Keratinocyte (primary cell): ENCODE measurements at regions not wholly inside any gene's neighbourhood (a gene's known extent, or its start where the extent isn't known, plus 50 kb on each side); places are given as distances from the start of the nearest gene placed in this dataset.

ENCODE experiments used
- DNase-seq: peaks from one replicate; pipeline ENCODE4 v3.0.0-alpha.2; 2011; ENCODE audit warnings: low read depth, missing footprints, low spot score
- FAIRE-seq: peaks from 2 replicates; lab custom pipeline; 2011; peaks lifted over from hg19 to GRCh38; lab: Jason Lieb, UNC
- H2AFZ ChIP-seq: 2 replicates; pipeline ENCODE4 v1.6.0; 2012; ENCODE audit warnings: low read length, control low read depth, inconsistent platforms; ENCODE audit not compliant: control insufficient read depth
- H3K27ac ChIP-seq: 2 replicates; pipeline ENCODE4 v1.5.1; 2011; ENCODE audit warnings: low read length; ENCODE audit not compliant: control insufficient read depth, insufficient read depth
- H3K27me3 ChIP-seq: 3 replicates; pipeline ENCODE4 v1.6.0; 2011; ENCODE audit warnings: low read length; ENCODE audit not compliant: control insufficient read depth, insufficient read depth; ENCODE audit errors: extremely low read depth
- H3K36me3 ChIP-seq, 2 experiments: 2 replicates in 1 of 2; 3 replicates in 1 of 2; pipeline ENCODE4 v1.5.1; 2011; ENCODE audit warnings: low read length in 2 of 2, mild to moderate bottlenecking in 1 of 2; ENCODE audit not compliant: control insufficient read depth in 2 of 2, insufficient read depth in 2 of 2; ENCODE audit errors: extremely low read depth in 1 of 2
- H3K4me1 ChIP-seq: 3 replicates; pipeline ENCODE4 v1.5.1; 2011; ENCODE audit warnings: low read length; ENCODE audit not compliant: control insufficient read depth, insufficient read depth; ENCODE audit errors: extremely low read depth
- H3K4me2 ChIP-seq: 3 replicates; pipeline ENCODE4 v1.6.0; 2011; ENCODE audit warnings: low read depth, low read length; ENCODE audit not compliant: control insufficient read depth, insufficient read depth; ENCODE audit errors: extremely low read depth
- H3K4me3 ChIP-seq, 3 experiments: fragments of 200-600 bp in 1 of 3; sonication (generic) in 1 of 3; 2 replicates in 2 of 3; 3 replicates in 1 of 3; pipeline ENCODE4 v1.5.1; 2011 to 2016; ENCODE audit warnings: low read length in 3 of 3, mild to moderate bottlenecking in 3 of 3, control low read depth in 2 of 3, inconsistent platforms in 1 of 3, low read depth in 1 of 3, mixed read lengths in 1 of 3, mixed run types in 1 of 3, moderate library complexity in 1 of 3; ENCODE audit not compliant: control insufficient read depth in 2 of 3, insufficient read depth in 2 of 3; ENCODE audit errors: extremely low read depth in 1 of 3
- H3K79me2 ChIP-seq: 2 replicates; pipeline ENCODE4 v1.6.0; 2012; ENCODE audit warnings: low read length; ENCODE audit not compliant: control insufficient read depth, insufficient read depth
- H3K9ac ChIP-seq: 3 replicates; pipeline ENCODE4 v1.6.0; 2011; ENCODE audit warnings: low read length; ENCODE audit not compliant: control insufficient read depth, insufficient read depth; ENCODE audit errors: extremely low read depth
- H3K9me1 ChIP-seq: 3 replicates; pipeline ENCODE4 v1.6.0; 2011; ENCODE audit warnings: low read length; ENCODE audit not compliant: control insufficient read depth, insufficient read depth; ENCODE audit errors: extremely low read depth
- H3K9me3 ChIP-seq: 2 replicates; pipeline ENCODE4 v1.5.1; 2012; ENCODE audit warnings: low read depth, low read length; ENCODE audit not compliant: control insufficient read depth
- H4K20me1 ChIP-seq: 3 replicates; pipeline ENCODE4 v1.6.0; 2011; ENCODE audit warnings: low read length; ENCODE audit not compliant: control insufficient read depth, insufficient read depth; ENCODE audit errors: extremely low read depth
- EZH2 ChIP-seq: IDR thresholded peaks from one replicate; pipeline ENCODE4 v1.6.1; 2012; ENCODE audit warnings: inconsistent platforms, mild to moderate bottlenecking, low read length, moderate library complexity
- dilution Hi-C: fragments of 300-500 bp; cut with MboI; formaldehyde crosslinking; loops from one replicate; pipeline ENCODE4 v1.7.0; 2020; ENCODE audit warnings: low sequenced_read_pairs; ENCODE audit not compliant: extremely low pct_ligation_motif_present
- TF ChIP-seq, protein P1 (sequence below), 3 experiments: IDR thresholded peaks in 1 of 3; conservative IDR thresholded peaks in 1 of 3; optimal IDR thresholded peaks in 1 of 3; 2 replicates in 2 of 3; 3 replicates in 1 of 3; pipeline versions ENCODE3 to v1.5.1; 2011; ENCODE audit warnings: low read length in 3 of 3, mild to moderate bottlenecking in 3 of 3, moderate library complexity in 2 of 3, control low read depth in 1 of 3, inconsistent platforms in 1 of 3; ENCODE audit not compliant: insufficient read depth in 2 of 3; ENCODE audit errors: extremely low read depth in 1 of 3

DNA sequence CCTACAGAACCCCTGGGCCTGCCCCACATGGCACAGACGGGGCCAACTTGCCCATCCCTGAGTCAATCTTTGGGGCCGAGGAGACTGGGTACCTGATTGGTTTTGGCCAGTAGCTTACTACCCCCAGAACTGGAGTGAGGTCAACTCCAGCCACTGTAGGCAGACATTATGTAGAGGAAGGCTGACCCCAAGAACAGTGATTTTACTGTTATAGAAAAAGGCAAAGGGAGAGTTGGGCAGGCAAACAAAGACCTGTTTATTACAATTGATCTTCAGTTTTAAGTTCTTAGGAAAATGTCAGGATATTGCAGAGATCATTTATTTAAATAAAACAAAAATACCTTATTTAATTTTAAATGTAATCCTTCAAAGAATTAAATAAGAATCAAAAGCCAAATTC lies 653.8 kb downstream of the NPHP4 start:
- no peak overlapping the region for H3K9ac ChIP-seq
- no peak for TF ChIP-seq EZH2
- TF ChIP-seq, protein P1, sequence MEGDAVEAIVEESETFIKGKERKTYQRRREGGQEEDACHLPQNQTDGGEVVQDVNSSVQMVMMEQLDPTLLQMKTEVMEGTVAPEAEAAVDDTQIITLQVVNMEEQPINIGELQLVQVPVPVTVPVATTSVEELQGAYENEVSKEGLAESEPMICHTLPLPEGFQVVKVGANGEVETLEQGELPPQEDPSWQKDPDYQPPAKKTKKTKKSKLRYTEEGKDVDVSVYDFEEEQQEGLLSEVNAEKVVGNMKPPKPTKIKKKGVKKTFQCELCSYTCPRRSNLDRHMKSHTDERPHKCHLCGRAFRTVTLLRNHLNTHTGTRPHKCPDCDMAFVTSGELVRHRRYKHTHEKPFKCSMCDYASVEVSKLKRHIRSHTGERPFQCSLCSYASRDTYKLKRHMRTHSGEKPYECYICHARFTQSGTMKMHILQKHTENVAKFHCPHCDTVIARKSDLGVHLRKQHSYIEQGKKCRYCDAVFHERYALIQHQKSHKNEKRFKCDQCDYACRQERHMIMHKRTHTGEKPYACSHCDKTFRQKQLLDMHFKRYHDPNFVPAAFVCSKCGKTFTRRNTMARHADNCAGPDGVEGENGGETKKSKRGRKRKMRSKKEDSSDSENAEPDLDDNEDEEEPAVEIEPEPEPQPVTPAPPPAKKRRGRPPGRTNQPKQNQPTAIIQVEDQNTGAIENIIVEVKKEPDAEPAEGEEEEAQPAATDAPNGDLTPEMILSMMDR (optimal IDR thresholded peaks at IDR 0.05 in 1 of 3, IDR thresholded peaks at IDR 0.05 in 1 of 3, conservative IDR thresholded peaks at IDR 0.05 in 1 of 3; ENCODE audit: extremely low read depth in 1 of 3, insufficient read depth in 2 of 3, low read length in 3 of 3): no peak
- no peak for DNase-seq
- no peak overlapping the region for H3K27ac ChIP-seq
- H3K27me3 ChIP-seq: no peaks in the 10 kb centered on the region
- H4K20me1 ChIP-seq: no peaks in the 10 kb centered on the region
- no peaks in the 10 kb centered on the region for H3K9me3 ChIP-seq
- FAIRE-seq: no peak
- dilution Hi-C loops: no loop called here
- no peaks in the 10 kb centered on the region for H3K4me1 ChIP-seq
- no peaks in the 10 kb centered on the region for H3K9me1 ChIP-seq
- H3K79me2 ChIP-seq: no peaks in the 10 kb centered on the region
- no peak overlapping the region for H3K4me2 ChIP-seq
- no peak overlapping the region for H2AFZ ChIP-seq
- no peaks in the 10 kb centered on the region for H3K36me3 ChIP-seq
- H3K4me3 ChIP-seq: no peak overlapping the region

DNA sequence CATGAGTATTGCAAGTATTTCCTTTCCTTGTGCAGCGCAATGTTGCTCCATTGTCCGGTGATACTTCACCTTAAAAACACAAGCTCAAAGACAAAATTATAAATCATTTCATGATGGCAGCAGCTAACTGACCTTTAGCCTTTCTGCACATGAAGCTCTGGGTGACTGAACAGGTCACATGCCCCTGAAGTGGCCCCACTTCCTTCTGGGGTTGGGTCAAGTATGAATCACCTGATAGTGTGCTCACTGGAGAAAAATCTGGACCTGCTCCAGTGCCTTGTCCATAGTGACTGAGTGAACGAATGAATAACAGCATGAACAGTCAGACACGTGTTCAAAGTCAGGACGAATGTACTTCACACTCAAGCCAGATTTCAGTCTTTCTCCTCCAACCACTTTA lies 658.9 kb downstream of the NPHP4 start:
- Histone ChIP-seq H3K27me3 (no peaks in the 10 kb centered on the region), H3K4me1 (no peaks in the 10 kb centered on the region), H3K9me3 (peaks cover 2% of the 10 kb centered on the region), H3K9ac (no peak overlapping the region), H2AFZ (no peak overlapping the region), H4K20me1 (no peaks in the 10 kb centered on the region), H3K9me1 (no peaks in the 10 kb centered on the region), H3K36me3 (no peaks in the 10 kb centered on the region), H3K27ac (no peak overlapping the region), H3K4me2 (no peak overlapping the region), H3K79me2 (no peaks in the 10 kb centered on the region), H3K4me3 (no peak overlapping the region)
- TF ChIP-seq, protein P1 (optimal IDR thresholded peaks at IDR 0.05 in 1 of 3, IDR thresholded peaks at IDR 0.05 in 1 of 3, conservative IDR thresholded peaks at IDR 0.05 in 1 of 3; ENCODE audit: extremely low read depth in 1 of 3, insufficient read depth in 2 of 3, low read length in 3 of 3): no peak
- no peak for TF ChIP-seq EZH2
- dilution Hi-C loops: no loop called here
- FAIRE-seq (no peak), DNase-seq (no peak)
